ENCODE measurements at regions not wholly inside any gene's neighbourhood (a gene's known extent, or its start where the extent isn't known, plus 50 kb on each side); places are given as distances from the start of the nearest gene placed in this dataset.
"Not testable (repeated sequence)": the region's sequence is repeated elsewhere in the genome, so short reads cannot be mapped to it uniquely, and the experiment has no call there.

GRCh38 chrY:20648891-20649290 lies 73.3 kb downstream of the EIF1AY start:
- 7% methylated on average over 1 of the region's 1 CpG for whole genome bisulfite sequencing (ENCODE audit: missing lambda C conversion rate)
- TF ChIP-seq RAD21 (conservative IDR thresholded peaks at IDR 0.05 in 1 of 2, IDR thresholded peaks at IDR 0.05 in 1 of 2): peak in 1 of 2 experiments; percentile 15; a peak in 1 of 5 replicates

GRCh38 chrY:20651481-20651880 lies 75.9 kb downstream of the EIF1AY start:
- CTCF ChIA-PET: no interaction called here
- TF ChIP-seq FOSL2 (IDR thresholded peaks at IDR 0.05): no peak
- TF ChIP-seq FOSL2 (CRISPR knock-in tag; IDR thresholded peaks at IDR 0.05): no peak
- no peak for TF ChIP-seq HDAC2 (IDR thresholded peaks at IDR 0.05)
- no peak for TF ChIP-seq HES2 (IDR thresholded peaks at IDR 0.05)
- no peak for TF ChIP-seq NPAS2 (CRISPR knock-in tag; IDR thresholded peaks at IDR 0.05; ENCODE audit: borderline replicate concordance)
- no peak for TF ChIP-seq HOXA7 (CRISPR knock-in tag; IDR thresholded peaks at IDR 0.05)
- no peak for TF ChIP-seq RARB (CRISPR knock-in tag; IDR thresholded peaks at IDR 0.05)
- TF ChIP-seq NFE2L2 (conservative IDR thresholded peaks at IDR 0.05; ENCODE audit: low read length): no peak
- TF ChIP-seq ZFP36 (IDR thresholded peaks at IDR 0.05; ENCODE audit: borderline replicate concordance, partially characterized antibody): no peak
- no peak for TF ChIP-seq CHD2 (IDR thresholded peaks at IDR 0.05; ENCODE audit: low read length, partially characterized antibody)
- no peak for TF ChIP-seq MYC (IDR thresholded peaks at IDR 0.05; ENCODE audit: borderline replicate concordance, low read length)
- Histone ChIP-seq H3K4me1 (no peaks in the 10 kb centered on the region), H3K4me2 (no peak overlapping the region), H3K4me3 (no peak overlapping the region), H3K9me3 (no peaks in the 10 kb centered on the region), H3K27ac (no peak overlapping the region)
- POLR2A ChIA-PET: no interaction called here
- ATAC-seq: no peak
- WGBS (ENCODE audit: missing lambda C conversion rate): 40% methylated on average over 4 of the region's 4 CpGs
- DNase-seq (ENCODE audit: low read depth in 1 of 2, low spot score in 1 of 2): no peak
- no peak for FAIRE-seq

More at GRCh38 chrY:20648891-20649290, 73.3 kb downstream of the EIF1AY start:
- H3K4me1 ChIP-seq, H3K4me2 ChIP-seq, FAIRE-seq, POLR2A ChIA-PET, H3K4me3 ChIP-seq, H3K9me3 ChIP-seq, H3K27ac ChIP-seq, ATAC-seq, CTCF ChIA-PET: not testable (repeated sequence)
- DNase-seq (ENCODE audit: low read depth in 1 of 2, low spot score in 1 of 2): peak in 1 of 2 experiments; percentile 8

- CTCF ChIA-PET: no interaction called here
- no peaks in the 10 kb centered on the region for H3K4me1 ChIP-seq
- WGBS (ENCODE audit: missing lambda C conversion rate): 8% methylated on average over 2 of the region's 2 CpGs
- FAIRE-seq (no peak), ATAC-seq (no peak), DNase-seq (ENCODE audit: low read depth in 1 of 2, low spot score in 1 of 2) (no peak)
- no peaks in the 10 kb centered on the region for H3K9me3 ChIP-seq
- no peak overlapping the region for H3K27ac ChIP-seq
- TF ChIP-seq TFCP2L1 (CRISPR knock-in tag; IDR thresholded peaks at IDR 0.05) (no peak), NR3C1 (IDR thresholded peaks at IDR 0.05) (no peak), EHF (CRISPR knock-in tag; IDR thresholded peaks at IDR 0.05) (no peak), CBX2 (IDR thresholded peaks at IDR 0.05; ENCODE audit: borderline replicate concordance, low read depth) (no peak), SREBF2 (IDR thresholded peaks at IDR 0.05) (no peak), HES2 (IDR thresholded peaks at IDR 0.05) (no peak), RNF2 (IDR thresholded peaks at IDR 0.05; ENCODE audit: borderline replicate concordance, low read depth) (no peak), MAFK (IDR thresholded peaks at IDR 0.05; ENCODE audit: partially characterized antibody) (no peak), JUNB (IDR thresholded peaks at IDR 0.05) (no peak), HOXB13 (CRISPR knock-in tag; IDR thresholded peaks at IDR 0.05; ENCODE audit: low read depth) (no peak), RFX5 (IDR thresholded peaks at IDR 0.05) (no peak)
- POLR2A ChIA-PET: no interaction called here
- H3K4me3 ChIP-seq: no peak overlapping the region
- no peak overlapping the region for H3K4me2 ChIP-seq
Observed at GRCh38 chrY:20659450-20659849, 83.9 kb downstream of the EIF1AY start.

- no peak overlapping the region for H3K4me3 ChIP-seq
- POLR2A ChIA-PET: no interaction called here
- no peak overlapping the region for H3K4me2 ChIP-seq
- no peaks in the 10 kb centered on the region for H3K9me3 ChIP-seq
- ATAC-seq (no peak), FAIRE-seq (no peak), DNase-seq (ENCODE audit: low read depth in 1 of 2, low spot score in 1 of 2) (no peak)
- no peak overlapping the region for H3K27ac ChIP-seq
- no peaks in the 10 kb centered on the region for H3K4me1 ChIP-seq
- CTCF ChIA-PET: no interaction called here
- 0% methylated on average over 1 of the region's 1 CpG for WGBS (ENCODE audit: missing lambda C conversion rate)
- TF ChIP-seq POLR2AphosphoS2 (conservative IDR thresholded peaks at IDR 0.05; ENCODE audit: low read length) (no peak), FOSB (CRISPR knock-in tag; IDR thresholded peaks at IDR 0.05) (no peak), RNF2 (IDR thresholded peaks at IDR 0.05; ENCODE audit: borderline replicate concordance, low read depth) (no peak), RFX5 (IDR thresholded peaks at IDR 0.05) (no peak), POLR2A (IDR thresholded peaks at IDR 0.05; ENCODE audit: low read length) (no peak)
Observed at GRCh38 chrY:20662204-20662603, 86.6 kb downstream of the EIF1AY start.
